ENCODE measurements at regions not wholly inside any gene's neighbourhood (a gene's known extent, or its start where the extent isn't known, plus 50 kb on each side); places are given as distances from the start of the nearest gene placed in this dataset.

- no peak for TF ChIP-seq FOXM1 (IDR thresholded peaks at IDR 0.05; ENCODE audit: borderline replicate concordance)
- no peak for TF ChIP-seq NFRKB (IDR thresholded peaks at IDR 0.05)
- no peak for TF ChIP-seq ARNT (IDR thresholded peaks at IDR 0.05)
- TF ChIP-seq FOXK2 (IDR thresholded peaks at IDR 0.05) = no peak
- no peak for TF ChIP-seq FOXA1 (IDR thresholded peaks at IDR 0.05)
- TF ChIP-seq SP1 (IDR thresholded peaks at IDR 0.05) = no peak
- TF ChIP-seq CTBP1 (IDR thresholded peaks at IDR 0.05; ENCODE audit: borderline replicate concordance) = no peak
- no peak for TF ChIP-seq PKNOX1 (IDR thresholded peaks at IDR 0.05)
- TF ChIP-seq HDGF (IDR thresholded peaks at IDR 0.05; ENCODE audit: borderline replicate concordance) = no peak
- TF ChIP-seq SUZ12 (IDR thresholded peaks at IDR 0.05) = no peak
- no peak for TF ChIP-seq ELF4 (IDR thresholded peaks at IDR 0.05)
- TF ChIP-seq L3MBTL2 (conservative IDR thresholded peaks at IDR 0.05) = no peak
- TF ChIP-seq BHLHE40 (IDR thresholded peaks at IDR 0.05; ENCODE audit: borderline replicate concordance) = no peak
- no peak for TF ChIP-seq TARDBP (IDR thresholded peaks at IDR 0.05)
These were observed 366.7 kb upstream of the FAT1 start for GRCh38 chr4:187090401-187090800.
